Glomerular visceral epithelial cell (primary cell): ENCODE measurements at regions not wholly inside any gene's neighbourhood (a gene's known extent, or its start where the extent isn't known, plus 50 kb on each side); places are given as distances from the start of the nearest gene placed in this dataset.

Experiments used
- DNase-seq: peaks from one replicate; pipeline ENCODE4 v3.0.0-alpha.2; 2016; ENCODE audit errors: extremely low spot score

GRCh38 chr12:107631715-107632114, 53.9 kb upstream of the PWP1 start:
- DNase-seq: no peak

GRCh38 chr12:107632246-107632645, 53.4 kb upstream of the PWP1 start:
- no peak for DNase-seq

DNA sequence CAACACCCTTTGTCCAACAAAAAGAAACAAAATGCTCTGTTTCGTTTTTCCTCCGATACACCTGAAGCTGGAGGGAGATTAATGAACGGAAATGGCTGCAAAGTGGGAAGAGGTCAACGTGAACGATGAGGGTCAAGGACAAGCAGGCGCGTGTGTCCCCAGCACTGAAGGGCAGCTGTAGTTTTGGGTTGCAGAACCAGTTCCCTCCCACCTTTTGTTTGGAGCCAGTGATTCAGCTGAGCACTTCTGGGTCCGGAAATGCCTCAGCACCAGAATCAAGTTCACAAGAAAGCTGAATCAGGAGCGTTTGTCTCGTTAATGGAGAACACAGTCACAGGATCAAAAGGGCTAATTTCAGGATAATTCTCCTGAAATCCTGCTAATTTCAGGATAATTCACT, 51.1 kb upstream of the PWP1 start:
- DNase-seq: no peak

- DNase-seq: no peak
Measured at GRCh38 chr12:107635139-107635538, 50.5 kb upstream of the PWP1 start.
